ENCODE measurements at regions not wholly inside any gene's neighbourhood (a gene's known extent, or its start where the extent isn't known, plus 50 kb on each side); places are given as distances from the start of the nearest gene placed in this dataset.
A peak's percentile ranks its signal among the peaks of the same experiment; 100 is the strongest.
"Not testable (repeated sequence)": the region's sequence is repeated elsewhere in the genome, so short reads cannot be mapped to it uniquely, and the experiment has no call there.

- no peak for DNase-seq
Observed at GRCh38 chr7:68336594-68336993, 1261.7 kb upstream of the AUTS2 start.

GRCh38 chr7:68348401-68348800 lies 1249.9 kb upstream of the AUTS2 start:
- no peak for DNase-seq

- DNase-seq: no peak
Observed at GRCh38 chr7:68362745-68363518, 1235.3 kb upstream of the AUTS2 start.

- no peak for DNase-seq
Observed at GRCh38 chr7:68364886-68365625, 1233.2 kb upstream of the AUTS2 start.

- DNase-seq: no peak
Observed at GRCh38 chr7:68371985-68372384, 1226.3 kb upstream of the AUTS2 start.

- no peak for DNase-seq
Observed at GRCh38 chr7:68376131-68376661, 1222.1 kb upstream of the AUTS2 start.

- no peak for DNase-seq
Observed at GRCh38 chr7:68381731-68382130, 1216.5 kb upstream of the AUTS2 start.

GRCh38 chr7:68384581-68384980 lies 1213.7 kb upstream of the AUTS2 start:
- no peak for DNase-seq

- DNase-seq: no peak
Observed at GRCh38 chr7:68393051-68393450, 1205.2 kb upstream of the AUTS2 start.

GRCh38 chr7:68394131-68394530 lies 1204.1 kb upstream of the AUTS2 start:
- no peak for DNase-seq

GRCh38 chr7:68399991-68400590 lies 1198.2 kb upstream of the AUTS2 start:
- DNase-seq: no peak

- no peak for DNase-seq
Observed at GRCh38 chr7:68400783-68401182, 1197.5 kb upstream of the AUTS2 start.

- no peak for DNase-seq
Observed at GRCh38 chr7:68401313-68401712, 1197.0 kb upstream of the AUTS2 start.

- DNase-seq: no peak
Observed at GRCh38 chr7:68406480-68406879, 1191.8 kb upstream of the AUTS2 start.

- DNase-seq: no peak
Observed at GRCh38 chr7:68407460-68407859, 1190.8 kb upstream of the AUTS2 start.

- DNase-seq: no peak
Observed at GRCh38 chr7:68408873-68409272, 1189.4 kb upstream of the AUTS2 start.

GRCh38 chr7:68409851-68410250 lies 1188.4 kb upstream of the AUTS2 start:
- no peak for DNase-seq

GRCh38 chr7:68410693-68411092 lies 1187.6 kb upstream of the AUTS2 start:
- not testable (repeated sequence) for DNase-seq

- DNase-seq: peak in 1 of 56 donors; percentile 6
Observed at GRCh38 chr7:68411742-68412141, 1186.5 kb upstream of the AUTS2 start.

- no peak for DNase-seq
Observed at GRCh38 chr7:68414631-68415425, 1183.4 kb upstream of the AUTS2 start.

- no peak for DNase-seq
Observed at GRCh38 chr7:68417002-68417401, 1181.3 kb upstream of the AUTS2 start.

Measured in amygdala (tissue), 56 donors.